H1 (cell line): ENCODE measurements at regions not wholly inside any gene's neighbourhood (a gene's known extent, or its start where the extent isn't known, plus 50 kb on each side); places are given as distances from the start of the nearest gene placed in this dataset.

ENCODE experiments used
- HDAC2 ChIP-seq, 2 experiments: fragments of 300-600 bp in 1 of 2; sonication (generic) in 1 of 2; IDR thresholded peaks; 2 replicates each; pipeline ENCODE4 v1.6.1; 2011 to 2012; ENCODE audit warnings: low read depth in 2 of 2, low read length in 2 of 2, mild to moderate bottlenecking in 2 of 2, moderate library complexity in 2 of 2, borderline replicate concordance in 1 of 2, inconsistent platforms in 1 of 2
- POLR2AphosphoS5 ChIP-seq: IDR thresholded peaks from 2 replicates; pipeline ENCODE4 v1.6.1; 2011; ENCODE audit warnings: low read depth, low read length
- TAF7 ChIP-seq: optimal IDR thresholded peaks from 2 replicates; pipeline ENCODE3; 2011; ENCODE audit warnings: low read depth, mild to moderate bottlenecking, inconsistent platforms, low read length, moderate library complexity, borderline replicate concordance

- TF ChIP-seq HDAC2 (IDR thresholded peaks at IDR 0.05; ENCODE audit: borderline replicate concordance in 1 of 2, low read depth in 2 of 2, low read length in 2 of 2): no peak
- no peak for TF ChIP-seq TAF7
- no peak for TF ChIP-seq POLR2AphosphoS5
- TF ChIP-seq, all 59 proteins: peak for 0
These were observed 482.7 kb upstream of the EEF2KMT start (continued) for GRCh38 chr16:5580296-5580695.
